ENCODE measurements at regions not wholly inside any gene's neighbourhood (a gene's known extent, or its start where the extent isn't known, plus 50 kb on each side); places are given as distances from the start of the nearest gene placed in this dataset.

GRCh38 chr1:18535391-18536210, 54.9 kb downstream of the KLHDC7A start:
- Mint-ChIP-seq H3K4me1 (no peaks in the 10 kb centered on the region), H3K36me3 (no peaks in the 10 kb centered on the region), H3K9me3 (no peaks in the 10 kb centered on the region), H3K27me3 (peaks cover 11% of the 10 kb centered on the region), H3K4me3 (no peak overlapping the region), H3K27ac (no peak overlapping the region)
- DNase-seq (no peak), ATAC-seq (ENCODE audit: low read depth) (no peak)
- POLR2A ChIA-PET: no interaction called here

GRCh38 chr1:18536356-18536755, 55.6 kb downstream of the KLHDC7A start:
- Mint-ChIP-seq H3K36me3 (no peaks in the 10 kb centered on the region), H3K4me1 (no peaks in the 10 kb centered on the region), H3K4me3 (no peak overlapping the region), H3K9me3 (no peaks in the 10 kb centered on the region), H3K27me3 (peaks cover 11% of the 10 kb centered on the region), H3K27ac (no peak overlapping the region)
- ATAC-seq (ENCODE audit: low read depth): no peak
- DNase-seq: no peak
- POLR2A ChIA-PET: no interaction called here

GRCh38 chr1:18536915-18537314, 56.2 kb downstream of the KLHDC7A start:
- DNase-seq: no peak
- no peak overlapping the region for H3K4me3 Mint-ChIP-seq
- POLR2A ChIA-PET: no interaction called here
- H3K36me3 Mint-ChIP-seq: no peaks in the 10 kb centered on the region
- no peak overlapping the region for H3K27ac Mint-ChIP-seq
- H3K4me1 Mint-ChIP-seq: no peaks in the 10 kb centered on the region
- H3K27me3 Mint-ChIP-seq: peaks cover 12% of the 10 kb centered on the region
- ATAC-seq (ENCODE audit: low read depth): no peak
- no peaks in the 10 kb centered on the region for H3K9me3 Mint-ChIP-seq

- Mint-ChIP-seq H3K36me3 (no peaks in the 10 kb centered on the region), H3K27ac (no peak overlapping the region), H3K4me3 (no peak overlapping the region), H3K9me3 (no peaks in the 10 kb centered on the region), H3K27me3 (peaks cover 19% of the 10 kb centered on the region), H3K4me1 (no peaks in the 10 kb centered on the region)
- POLR2A ChIA-PET: no interaction called here
- no peak for DNase-seq
- no peak for ATAC-seq (ENCODE audit: low read depth)
These were observed 56.9 kb downstream of the KLHDC7A start for GRCh38 chr1:18537386-18538306.

- no peaks in the 10 kb centered on the region for H3K36me3 Mint-ChIP-seq
- POLR2A ChIA-PET: no interaction called here
- H3K4me1 Mint-ChIP-seq: no peaks in the 10 kb centered on the region
- H3K9me3 Mint-ChIP-seq: no peaks in the 10 kb centered on the region
- no peak for DNase-seq
- H3K4me3 Mint-ChIP-seq: no peak overlapping the region
- no peak overlapping the region for H3K27ac Mint-ChIP-seq
- peaks cover 22% of the 10 kb centered on the region for H3K27me3 Mint-ChIP-seq
- no peak for ATAC-seq (ENCODE audit: low read depth)
These were observed 58.4 kb downstream of the KLHDC7A start for GRCh38 chr1:18539171-18539570.

GRCh38 chr1:18540136-18540765, 59.5 kb downstream of the KLHDC7A start:
- POLR2A ChIA-PET: interaction anchor here (0.6 kb wide), 1 partner anchor 1095 kb away, joined by 5 read pairs; no protein-coding TSS in a partner anchor

GRCh38 chr1:18541046-18541795, 60.5 kb downstream of the KLHDC7A start:
- no peak for ATAC-seq (ENCODE audit: low read depth)
- POLR2A ChIA-PET: no interaction called here

More at GRCh38 chr1:18540136-18540765, 59.5 kb downstream of the KLHDC7A start:
- Mint-ChIP-seq H3K9me3 (no peaks in the 10 kb centered on the region), H3K27me3 (peaks cover 19% of the 10 kb centered on the region), H3K4me1 (no peaks in the 10 kb centered on the region), H3K4me3 (no peak overlapping the region), H3K36me3 (no peaks in the 10 kb centered on the region), H3K27ac (no peak overlapping the region)
- DNase-seq (no peak), ATAC-seq (ENCODE audit: low read depth) (no peak)

GRCh38 chr1:18542351-18542750, 61.6 kb downstream of the KLHDC7A start:
- H3K4me1 Mint-ChIP-seq: no peaks in the 10 kb centered on the region
- H3K9me3 Mint-ChIP-seq: no peaks in the 10 kb centered on the region
- DNase-seq (no peak), ATAC-seq (ENCODE audit: low read depth) (no peak)
- H3K36me3 Mint-ChIP-seq: no peaks in the 10 kb centered on the region
- H3K4me3 Mint-ChIP-seq: no peak overlapping the region
- POLR2A ChIA-PET: no interaction called here
- peaks cover 16% of the 10 kb centered on the region for H3K27me3 Mint-ChIP-seq
- H3K27ac Mint-ChIP-seq: no peak overlapping the region

More at GRCh38 chr1:18541046-18541795, 60.5 kb downstream of the KLHDC7A start:
- Mint-ChIP-seq H3K36me3 (no peaks in the 10 kb centered on the region), H3K4me1 (no peaks in the 10 kb centered on the region), H3K27me3 (peaks cover 19% of the 10 kb centered on the region), H3K27ac (no peak overlapping the region), H3K4me3 (no peak overlapping the region), H3K9me3 (no peaks in the 10 kb centered on the region)
- no peak for DNase-seq

- no peak for ATAC-seq (ENCODE audit: low read depth)
- POLR2A ChIA-PET: no interaction called here
- H3K27ac Mint-ChIP-seq: no peak overlapping the region
- H3K27me3 Mint-ChIP-seq: peaks cover 13% of the 10 kb centered on the region
- H3K36me3 Mint-ChIP-seq: no peaks in the 10 kb centered on the region
- H3K9me3 Mint-ChIP-seq: no peaks in the 10 kb centered on the region
- H3K4me3 Mint-ChIP-seq: no peak overlapping the region
- no peaks in the 10 kb centered on the region for H3K4me1 Mint-ChIP-seq
- DNase-seq: no peak
These were observed 65.3 kb downstream of the KLHDC7A start for GRCh38 chr1:18546026-18546425.

GRCh38 chr1:18547460-18547859, 66.7 kb downstream of the KLHDC7A start:
- Mint-ChIP-seq H3K9me3 (no peaks in the 10 kb centered on the region), H3K4me3 (no peak overlapping the region), H3K27ac (no peak overlapping the region), H3K36me3 (no peaks in the 10 kb centered on the region), H3K27me3 (peaks cover 7% of the 10 kb centered on the region), H3K4me1 (no peaks in the 10 kb centered on the region)
- ATAC-seq (ENCODE audit: low read depth): no peak
- POLR2A ChIA-PET: no interaction called here
- DNase-seq: no peak

- Mint-ChIP-seq H3K9me3 (no peaks in the 10 kb centered on the region), H3K4me3 (no peak overlapping the region), H3K27ac (no peak overlapping the region), H3K4me1 (no peaks in the 10 kb centered on the region), H3K36me3 (no peaks in the 10 kb centered on the region), H3K27me3 (peaks cover 4% of the 10 kb centered on the region)
- POLR2A ChIA-PET: no interaction called here
- DNase-seq (no peak), ATAC-seq (ENCODE audit: low read depth) (no peak)
These were observed 67.9 kb downstream of the KLHDC7A start for GRCh38 chr1:18548643-18549042.

GRCh38 chr1:18549106-18549505, 68.4 kb downstream of the KLHDC7A start:
- Mint-ChIP-seq H3K27ac (no peak overlapping the region), H3K9me3 (no peaks in the 10 kb centered on the region), H3K4me1 (no peaks in the 10 kb centered on the region), H3K36me3 (no peaks in the 10 kb centered on the region), H3K4me3 (no peak overlapping the region), H3K27me3 (peaks cover 4% of the 10 kb centered on the region)
- POLR2A ChIA-PET: no interaction called here
- ATAC-seq (ENCODE audit: low read depth) (no peak), DNase-seq (no peak)

- ATAC-seq (ENCODE audit: low read depth) (no peak), DNase-seq (no peak)
- Mint-ChIP-seq H3K4me1 (no peaks in the 10 kb centered on the region), H3K27ac (no peak overlapping the region), H3K27me3 (peaks cover 5% of the 10 kb centered on the region), H3K4me3 (no peak overlapping the region), H3K36me3 (no peaks in the 10 kb centered on the region), H3K9me3 (no peaks in the 10 kb centered on the region)
- POLR2A ChIA-PET: no interaction called here
These were observed 69.2 kb downstream of the KLHDC7A start for GRCh38 chr1:18549906-18550305.
